SJSA1 (cell line): ENCODE measurements at regions not wholly inside any gene's neighbourhood (a gene's known extent, or its start where the extent isn't known, plus 50 kb on each side); places are given as distances from the start of the nearest gene placed in this dataset.

ENCODE experiments used
- DNase-seq, 2 experiments: peaks; one replicate each; pipeline ENCODE4 v3.0.0-alpha.2; 2015 to 2020; ENCODE audit warnings: low spot score in 2 of 2, low read depth in 1 of 2
- H3K27ac ChIP-seq: fragments of 250-450 bp; sonication (Bioruptor Pico); 2 replicates; pipeline ENCODE4 v1.5.1; 2020; ENCODE audit warnings: mild to moderate bottlenecking, moderate library complexity
- H3K27me3 ChIP-seq: fragments of 250-450 bp; sonication (Bioruptor Pico); replicated peaks from 2 replicates; pipeline ENCODE4 v1.5.1; 2020; ENCODE audit warnings: mild to moderate bottlenecking, moderate library complexity
- H3K36me3 ChIP-seq: fragments of 250-450 bp; sonication (Bioruptor Pico); 2 replicates; pipeline ENCODE4 v1.5.1; 2020; ENCODE audit warnings: mild to moderate bottlenecking
- H3K4me1 ChIP-seq: fragments of 250-450 bp; sonication (Bioruptor Pico); replicated peaks from 2 replicates; pipeline ENCODE4 v1.6.1; 2021; ENCODE audit warnings: mild to moderate bottlenecking
- H3K4me3 ChIP-seq: fragments of 250-450 bp; sonication (Bioruptor Pico); 2 replicates; pipeline ENCODE4 v1.5.1; 2020; ENCODE audit warnings: mild to moderate bottlenecking
- H3K9me3 ChIP-seq: fragments of 250-450 bp; sonication (Bioruptor Pico); replicated peaks from 2 replicates; pipeline ENCODE4 v1.5.1; 2020; ENCODE audit warnings: mild to moderate bottlenecking

DNA sequence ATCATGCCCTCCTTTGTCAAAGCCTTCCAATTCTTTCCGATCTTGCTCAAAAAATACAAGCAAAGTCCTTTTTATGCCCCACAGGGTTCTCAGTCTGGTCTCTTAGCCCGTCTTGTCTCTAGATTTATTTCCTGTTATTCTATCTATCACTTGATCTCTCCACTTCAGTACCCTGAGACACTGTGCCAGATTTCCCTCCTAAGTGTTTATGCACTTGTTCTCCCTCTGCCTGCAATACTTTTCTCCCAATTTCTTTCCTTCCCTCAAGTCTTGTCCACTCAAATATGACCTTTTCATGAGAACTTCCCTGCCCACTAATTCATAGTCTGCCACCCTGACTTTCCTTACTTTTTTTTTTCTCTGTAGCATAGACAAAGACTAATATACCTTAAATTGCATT lies 141.4 kb downstream of the MBL2 start:
- Histone ChIP-seq H3K27ac (no peak overlapping the region), H3K27me3 (0 out of 2 replicates have a peak, but pooled peaks cover 4% of the 10 kb centered on the region), H3K36me3 (no peaks in the 10 kb centered on the region), H3K9me3 (no peaks in the 10 kb centered on the region), H3K4me3 (no peak overlapping the region), H3K4me1 (no peaks in the 10 kb centered on the region)
- no peak for DNase-seq

DNA sequence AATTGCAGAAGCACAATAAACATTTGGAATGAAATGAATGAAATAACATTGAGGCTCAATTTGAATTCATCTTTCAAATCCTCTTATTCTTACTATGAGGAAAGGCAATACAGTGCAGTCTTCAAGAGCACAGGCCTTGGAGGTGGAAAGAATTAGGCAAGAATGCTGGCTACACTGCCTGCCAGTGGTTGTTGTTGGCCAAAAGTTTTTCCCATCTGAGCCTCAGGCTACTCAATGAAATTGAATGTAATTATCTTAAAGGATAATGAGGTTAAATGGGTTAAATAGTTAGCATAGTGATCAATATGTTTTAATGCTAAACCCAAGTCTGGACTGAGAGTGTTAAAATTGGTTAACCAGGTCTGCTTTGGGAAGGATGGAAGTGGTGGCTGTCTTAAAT lies 140.9 kb downstream of the MBL2 start:
- H3K4me3 ChIP-seq, result no peak overlapping the region
- H3K27me3 ChIP-seq, result 0 out of 2 replicates have a peak, but pooled peaks cover 4% of the 10 kb centered on the region
- H3K27ac ChIP-seq, result no peak overlapping the region
- no peaks in the 10 kb centered on the region for H3K9me3 ChIP-seq
- no peaks in the 10 kb centered on the region for H3K4me1 ChIP-seq
- no peaks in the 10 kb centered on the region for H3K36me3 ChIP-seq
- DNase-seq, result no peak

DNA sequence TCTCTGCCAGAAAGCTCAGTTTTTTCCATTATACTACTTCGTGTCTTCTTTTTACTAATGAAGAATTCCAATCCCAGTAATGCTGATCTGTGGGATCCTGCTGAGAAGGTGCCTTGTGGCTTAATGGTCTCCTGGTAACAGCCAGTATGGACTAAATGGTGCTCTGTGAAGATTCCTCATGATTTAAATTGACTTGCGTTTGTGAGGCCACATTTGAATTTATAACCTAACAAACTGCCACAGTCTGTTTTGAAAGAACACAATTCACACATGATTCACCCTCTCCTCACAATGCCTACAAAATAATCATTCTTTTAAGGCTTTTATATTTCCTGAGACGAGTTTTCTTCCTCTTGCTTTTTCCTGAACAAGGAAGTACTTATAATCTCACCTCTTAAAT lies 140.0 kb downstream of the MBL2 start:
- no peaks in the 10 kb centered on the region for H3K36me3 ChIP-seq
- no peaks in the 10 kb centered on the region for H3K9me3 ChIP-seq
- no peak for DNase-seq
- H3K27ac ChIP-seq, result no peak overlapping the region
- peaks cover 4% of the 10 kb centered on the region; the same call in 1 of the 2 replicates for H3K27me3 ChIP-seq
- H3K4me3 ChIP-seq, result no peak overlapping the region
- no peaks in the 10 kb centered on the region for H3K4me1 ChIP-seq

DNA sequence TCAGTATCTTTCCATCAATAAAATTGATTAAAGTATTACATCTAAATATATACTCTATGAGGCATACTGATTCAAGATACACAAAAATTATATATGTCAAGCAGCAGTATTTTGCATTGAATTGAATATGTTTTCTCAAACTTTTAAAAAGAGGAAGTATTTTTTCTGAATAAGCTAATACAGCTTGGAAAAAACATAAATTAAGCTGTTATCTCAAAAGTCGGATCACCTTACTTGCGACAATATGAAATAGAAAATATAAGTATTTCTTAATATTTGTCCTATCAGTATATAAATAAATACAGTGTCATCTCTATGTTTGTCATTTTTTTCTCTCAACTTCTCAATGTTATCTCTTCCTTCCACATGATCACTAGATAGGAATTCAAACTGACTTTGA lies 139.3 kb downstream of the MBL2 start:
- Histone ChIP-seq H3K4me1 (no peaks in the 10 kb centered on the region), H3K27ac (no peak overlapping the region), H3K9me3 (no peaks in the 10 kb centered on the region), H3K27me3 (peaks cover 4% of the 10 kb centered on the region; the same call in 1 of the 2 replicates), H3K4me3 (no peak overlapping the region), H3K36me3 (no peaks in the 10 kb centered on the region)
- DNase-seq, result no peak

DNA sequence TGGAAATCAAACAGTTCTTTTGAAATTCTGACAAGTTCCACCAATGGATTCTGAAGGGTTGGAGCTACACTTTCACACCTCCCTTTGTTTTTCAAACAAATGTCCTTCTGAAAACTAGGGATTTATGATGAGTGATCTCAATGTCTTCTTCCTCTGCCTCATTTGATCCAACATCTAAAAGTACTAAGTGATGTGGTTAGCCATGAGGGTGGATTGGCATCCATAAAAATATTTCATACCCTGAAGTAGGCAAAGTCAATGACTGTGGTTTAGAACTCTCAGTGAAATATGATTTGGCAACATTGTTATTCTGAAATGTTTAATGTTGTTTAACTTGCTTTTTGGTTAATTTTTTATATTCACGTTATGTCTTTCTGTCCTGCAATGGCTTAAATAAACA lies 136.9 kb downstream of the MBL2 start:
- Histone ChIP-seq H3K4me1 (no peaks in the 10 kb centered on the region), H3K36me3 (no peaks in the 10 kb centered on the region), H3K9me3 (no peaks in the 10 kb centered on the region), H3K27me3 (peaks cover 4% of the 10 kb centered on the region; the same call in 1 of the 2 replicates), H3K27ac (no peak overlapping the region), H3K4me3 (no peak overlapping the region)
- DNase-seq, result no peak

DNA sequence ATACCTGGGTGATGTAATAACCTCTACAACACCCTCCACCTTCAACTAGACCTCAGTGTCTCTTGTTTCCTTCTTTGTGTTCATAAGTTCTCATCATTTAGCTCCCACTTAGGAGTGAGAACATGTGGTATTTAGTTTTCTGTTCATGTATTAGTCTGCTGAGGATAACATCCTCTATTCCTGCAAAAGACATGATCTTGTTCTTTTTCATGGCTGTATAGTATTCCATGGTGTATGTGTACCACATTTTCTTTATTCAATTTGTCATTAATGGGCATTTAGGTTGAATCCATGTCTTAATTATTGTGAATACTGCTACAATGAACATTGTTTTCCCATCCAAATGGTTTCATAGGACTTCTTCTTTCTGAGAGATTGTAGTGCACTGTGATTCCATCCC lies 135.7 kb downstream of the MBL2 start:
- no peak overlapping the region for H3K27ac ChIP-seq
- H3K9me3 ChIP-seq, result no peaks in the 10 kb centered on the region
- H3K4me1 ChIP-seq, result no peaks in the 10 kb centered on the region
- peaks cover 4% of the 10 kb centered on the region; the same call in 1 of the 2 replicates for H3K27me3 ChIP-seq
- no peak overlapping the region for H3K4me3 ChIP-seq
- no peak for DNase-seq
- H3K36me3 ChIP-seq, result no peaks in the 10 kb centered on the region

DNA sequence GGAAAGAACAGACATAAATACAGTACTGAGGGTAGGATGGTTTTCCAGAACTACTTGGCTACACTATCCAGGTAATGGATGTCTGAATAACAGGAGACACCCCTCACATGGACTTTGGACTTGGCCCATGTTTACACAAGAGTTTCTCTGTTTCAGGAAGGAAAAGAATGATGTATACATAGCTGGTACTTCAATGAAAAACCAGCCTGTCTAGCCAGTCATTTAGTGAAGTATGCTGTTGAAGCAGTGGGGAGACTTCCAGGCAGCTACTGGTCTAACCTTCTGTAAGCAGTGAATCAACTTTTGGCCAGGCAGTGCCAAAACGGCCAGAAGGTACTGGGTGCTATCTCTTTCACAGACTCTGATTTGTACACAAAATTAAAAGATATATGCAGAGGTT lies 135.0 kb downstream of the MBL2 start:
- Histone ChIP-seq H3K27me3 (peaks cover 4% of the 10 kb centered on the region; the same call in 1 of the 2 replicates), H3K9me3 (no peaks in the 10 kb centered on the region), H3K4me1 (no peaks in the 10 kb centered on the region), H3K4me3 (no peak overlapping the region), H3K27ac (no peak overlapping the region), H3K36me3 (no peaks in the 10 kb centered on the region)
- DNase-seq, result no peak

DNA sequence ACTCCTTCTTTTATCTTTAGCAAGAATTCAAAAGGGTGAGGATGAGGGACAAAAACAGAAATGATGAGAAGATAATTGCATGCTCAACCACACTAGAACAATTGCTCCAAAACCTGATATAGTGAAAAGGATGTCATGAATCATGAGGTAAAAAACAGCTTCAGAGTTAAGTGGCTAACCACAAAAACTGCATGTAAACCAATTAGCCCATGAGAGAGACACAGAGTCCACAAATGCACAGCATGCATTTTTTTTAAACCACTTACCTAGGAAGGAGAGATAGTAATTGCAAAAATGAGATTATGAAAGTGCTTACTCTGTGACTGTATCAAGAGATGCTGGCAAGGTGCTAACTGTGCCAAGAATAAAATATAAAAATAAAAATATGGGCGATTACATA lies 132.9 kb downstream of the MBL2 start:
- Histone ChIP-seq H3K27me3 (peaks cover 4% of the 10 kb centered on the region; the same call in 1 of the 2 replicates), H3K36me3 (no peaks in the 10 kb centered on the region), H3K4me1 (no peaks in the 10 kb centered on the region), H3K27ac (no peak overlapping the region), H3K9me3 (no peaks in the 10 kb centered on the region), H3K4me3 (no peak overlapping the region)
- no peak for DNase-seq

DNA sequence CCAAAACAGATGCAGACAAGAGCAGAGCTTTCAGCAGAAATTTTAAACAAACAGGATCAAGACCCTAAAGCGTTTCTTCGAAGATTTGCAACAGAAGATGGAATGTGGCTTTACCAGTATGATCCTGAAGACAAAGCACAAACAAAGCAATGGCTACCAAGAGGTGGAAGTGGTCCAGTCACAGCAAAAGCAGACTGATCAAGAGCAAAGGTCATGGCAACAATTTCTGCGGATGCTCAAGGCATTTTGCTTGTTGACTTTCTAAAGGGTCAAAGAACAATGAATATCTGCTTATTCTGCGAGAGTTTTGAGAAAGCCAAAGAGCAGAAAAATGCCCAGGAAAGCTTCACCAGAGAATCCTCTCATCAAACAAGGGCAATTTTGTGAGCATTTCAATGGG lies 130.4 kb downstream of the MBL2 start:
- Histone ChIP-seq H3K27ac (no peak overlapping the region), H3K4me3 (no peak overlapping the region), H3K9me3 (no peaks in the 10 kb centered on the region), H3K36me3 (no peaks in the 10 kb centered on the region), H3K4me1 (no peaks in the 10 kb centered on the region), H3K27me3 (no peaks in the 10 kb centered on the region; the same call in 1 of the 2 replicates)
- DNase-seq, result no peak

DNA sequence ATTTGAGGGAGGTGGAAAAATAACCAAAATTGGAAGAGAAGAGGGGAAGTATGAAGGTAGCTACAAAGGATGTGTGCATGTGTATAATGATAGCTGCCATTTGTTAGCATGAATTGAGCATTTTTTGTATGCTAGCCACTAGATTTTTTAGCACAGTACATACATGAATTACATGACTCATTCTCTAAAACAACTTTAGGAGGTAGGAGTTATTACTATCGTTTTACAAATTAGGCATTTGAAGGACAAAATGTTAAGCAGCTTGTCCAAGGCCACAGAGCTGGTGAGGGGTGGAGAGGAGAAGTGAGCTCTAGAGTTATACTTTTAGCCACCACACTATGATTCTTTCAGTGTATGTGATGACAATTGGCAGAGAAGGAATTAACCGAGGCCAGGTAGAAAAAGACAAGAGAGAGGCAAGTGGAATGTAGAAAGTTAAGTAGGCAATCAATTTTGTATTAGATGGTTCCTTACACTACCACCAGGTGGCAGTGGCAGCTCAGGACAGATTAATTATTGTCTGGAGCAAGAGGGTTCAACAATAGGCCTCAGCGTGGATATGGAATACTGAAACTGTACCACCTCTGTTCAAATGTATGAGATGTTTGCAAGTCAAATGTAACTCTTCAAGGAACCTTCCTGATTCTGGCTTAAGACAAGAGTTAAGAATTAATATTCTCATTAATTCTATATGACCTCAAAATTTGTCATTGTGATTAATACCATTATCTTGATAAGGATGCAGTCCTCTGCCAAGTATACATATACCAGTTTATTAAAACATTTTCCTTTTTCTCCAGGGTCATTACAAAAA lies 128.0 kb downstream of the MBL2 start:
- Histone ChIP-seq H3K27me3 (no peaks in the 10 kb centered on the region), H3K27ac (no peak overlapping the region), H3K36me3 (no peaks in the 10 kb centered on the region), H3K4me3 (no peak overlapping the region), H3K9me3 (no peaks in the 10 kb centered on the region), H3K4me1 (no peaks in the 10 kb centered on the region)
- peak; percentile 36 to 44 for DNase-seq

DNA sequence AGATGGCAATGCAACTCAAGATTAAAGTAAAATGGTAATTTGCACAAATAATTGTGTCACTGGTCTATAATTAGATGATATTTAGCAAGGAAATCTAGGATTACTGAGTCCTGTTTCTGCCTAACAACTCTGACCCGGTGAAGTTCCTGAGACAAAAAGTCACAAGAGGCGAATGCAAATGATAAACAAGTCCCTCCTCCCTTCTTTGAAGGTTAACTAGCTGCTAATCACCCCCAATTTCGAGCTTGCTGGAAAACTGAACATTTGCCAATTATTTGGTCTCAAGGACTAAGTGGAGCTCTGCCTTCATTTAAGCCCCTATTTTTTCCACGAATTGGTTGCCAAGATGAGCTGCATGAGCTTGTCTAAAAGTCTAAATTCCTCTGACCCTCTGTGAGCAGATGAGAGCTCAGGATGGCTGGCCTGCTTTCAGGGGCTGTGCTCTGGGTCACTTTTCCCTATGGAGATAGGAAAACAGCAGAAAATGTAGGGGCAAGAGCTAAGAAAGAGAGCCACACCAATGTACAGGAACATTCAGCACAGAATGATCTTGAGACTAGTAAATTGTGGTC lies 127.3 kb downstream of the MBL2 start:
- Histone ChIP-seq H3K9me3 (no peaks in the 10 kb centered on the region), H3K27ac (no peak overlapping the region), H3K4me3 (no peak overlapping the region), H3K4me1 (no peaks in the 10 kb centered on the region), H3K36me3 (no peaks in the 10 kb centered on the region), H3K27me3 (no peaks in the 10 kb centered on the region)
- no peak for DNase-seq

DNA sequence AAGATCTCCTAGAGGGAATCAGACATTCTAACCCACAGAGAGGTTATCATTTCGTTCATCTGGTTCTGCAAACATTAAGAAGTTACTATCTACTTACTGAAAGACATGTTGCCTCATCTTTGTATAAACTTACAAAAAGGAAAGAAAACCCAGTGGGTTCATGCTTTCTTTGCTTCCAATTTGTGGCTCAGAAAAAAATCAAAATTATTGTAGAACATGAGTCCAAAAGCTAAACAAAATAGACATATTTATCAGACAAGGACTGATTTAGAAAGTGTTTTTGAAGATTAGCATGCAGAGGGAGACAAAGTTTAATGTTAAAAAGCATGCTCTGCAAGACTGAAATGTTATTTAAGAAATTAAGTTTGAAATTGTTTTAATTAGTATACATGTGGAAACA lies 123.1 kb downstream of the MBL2 start:
- Histone ChIP-seq H3K36me3 (no peaks in the 10 kb centered on the region), H3K27ac (no peak overlapping the region), H3K27me3 (no peaks in the 10 kb centered on the region), H3K4me1 (peaks cover 11% of the 10 kb centered on the region), H3K9me3 (no peaks in the 10 kb centered on the region), H3K4me3 (no peak overlapping the region)
- DNase-seq, result no peak

DNA sequence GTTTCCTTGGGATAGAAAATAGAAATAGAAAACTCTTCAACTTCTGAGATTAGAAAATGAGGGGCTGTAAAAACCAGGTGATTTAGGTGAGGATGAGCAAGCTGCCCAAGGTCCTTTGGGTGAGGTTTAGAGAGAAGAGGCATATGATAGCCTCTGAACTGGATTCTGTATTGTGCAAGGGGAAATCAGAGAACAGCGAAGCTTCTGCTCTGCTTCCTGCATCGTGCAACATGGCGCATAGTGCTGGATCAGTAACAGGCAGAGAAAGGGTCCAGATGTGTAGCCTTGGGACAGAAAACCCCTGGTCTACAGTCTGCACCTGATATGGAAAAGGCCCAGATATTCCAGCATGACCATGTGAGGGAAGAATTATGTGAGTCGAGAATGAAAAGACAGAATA lies 121.7 kb downstream of the MBL2 start:
- Histone ChIP-seq H3K36me3 (no peaks in the 10 kb centered on the region), H3K4me1 (peaks cover 11% of the 10 kb centered on the region), H3K27ac (no peak overlapping the region), H3K9me3 (no peaks in the 10 kb centered on the region), H3K27me3 (no peaks in the 10 kb centered on the region), H3K4me3 (no peak overlapping the region)
- DNase-seq, result no peak

DNA sequence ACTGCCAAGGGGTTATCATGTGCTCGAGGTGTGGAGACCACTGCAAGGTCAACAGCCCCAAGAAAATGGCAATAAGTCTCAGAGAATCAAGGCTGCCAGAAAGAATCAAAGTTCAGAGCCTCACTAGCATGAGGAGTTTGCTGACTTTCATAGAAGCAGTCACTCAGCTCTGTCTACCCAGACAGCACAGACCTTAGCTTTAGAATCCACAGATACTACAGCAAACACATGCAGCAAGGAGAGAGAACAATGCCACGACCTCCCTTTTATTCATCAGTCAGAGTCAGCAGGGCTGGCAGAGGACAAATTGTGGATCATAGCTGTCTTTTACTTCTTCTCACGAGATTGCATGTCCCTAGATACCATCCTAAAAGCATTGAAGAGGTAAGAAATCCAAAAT lies 121.3 kb downstream of the MBL2 start:
- H3K27ac ChIP-seq, result no peak overlapping the region
- DNase-seq, result no peak

More for the DNA sequence above, 121.3 kb downstream of the MBL2 start:
- no peaks in the 10 kb centered on the region for H3K9me3 ChIP-seq
- no peaks in the 10 kb centered on the region for H3K27me3 ChIP-seq
- no peak overlapping the region for H3K4me3 ChIP-seq
- peaks cover 11% of the 10 kb centered on the region for H3K4me1 ChIP-seq
- H3K36me3 ChIP-seq, result no peaks in the 10 kb centered on the region
